Hindlimb muscle (tissue), 1 donor: ENCODE measurements at regions not wholly inside any gene's neighbourhood (a gene's known extent, or its start where the extent isn't known, plus 50 kb on each side); places are given as distances from the start of the nearest gene placed in this dataset.

Experiments used
- DNase-seq: peaks from one replicate; pipeline ENCODE4 v3.0.0-alpha.2; 2013

DNA sequence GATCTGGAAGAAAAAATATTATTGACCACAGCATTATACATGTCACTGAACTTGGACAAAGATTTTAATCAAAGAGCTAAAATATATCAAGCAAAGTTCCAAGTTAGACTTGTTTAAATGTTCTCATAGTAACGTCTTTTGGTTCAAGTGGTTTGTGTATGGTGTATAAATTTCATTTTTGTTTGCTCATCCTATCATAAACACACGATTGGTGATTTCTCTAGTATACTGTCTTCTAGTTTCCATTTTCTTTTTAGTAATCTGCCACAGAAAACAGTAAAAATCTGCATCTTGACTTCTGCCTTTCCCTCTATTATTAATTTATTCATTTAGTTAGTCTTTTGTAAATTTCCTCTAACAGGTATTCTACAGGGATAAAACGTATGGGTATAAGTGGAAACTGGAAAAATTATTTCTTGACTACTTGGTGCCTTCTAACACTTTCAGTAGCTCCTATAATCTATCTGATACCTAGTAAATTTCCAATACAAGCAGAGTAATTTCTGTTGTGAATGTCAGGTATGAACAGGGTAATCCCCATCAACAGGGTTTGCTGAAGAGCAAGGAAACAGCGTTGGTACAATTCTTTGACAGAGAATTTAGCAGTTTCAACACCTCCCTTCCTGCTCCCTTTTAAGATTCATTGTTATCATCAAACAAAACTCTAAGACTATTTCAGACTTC lies 268.0 kb downstream of the PTPRC start:
- DNase-seq = no peak

DNA sequence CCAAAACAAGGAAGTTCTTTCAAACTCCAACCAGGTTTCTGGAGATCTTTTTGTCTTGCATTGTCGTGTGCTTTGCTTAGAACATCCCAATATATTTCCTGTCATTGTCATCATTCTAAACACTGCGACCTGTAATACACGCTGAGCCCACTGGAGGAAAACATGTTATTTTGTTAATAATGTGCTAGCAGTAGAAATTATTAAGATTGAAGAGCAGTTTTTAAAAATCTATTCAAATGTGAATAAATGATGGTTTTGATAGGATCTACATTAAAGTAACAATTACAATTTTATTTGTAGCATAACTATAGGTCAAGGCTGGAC lies 268.5 kb downstream of the PTPRC start:
- DNase-seq = no peak

DNA sequence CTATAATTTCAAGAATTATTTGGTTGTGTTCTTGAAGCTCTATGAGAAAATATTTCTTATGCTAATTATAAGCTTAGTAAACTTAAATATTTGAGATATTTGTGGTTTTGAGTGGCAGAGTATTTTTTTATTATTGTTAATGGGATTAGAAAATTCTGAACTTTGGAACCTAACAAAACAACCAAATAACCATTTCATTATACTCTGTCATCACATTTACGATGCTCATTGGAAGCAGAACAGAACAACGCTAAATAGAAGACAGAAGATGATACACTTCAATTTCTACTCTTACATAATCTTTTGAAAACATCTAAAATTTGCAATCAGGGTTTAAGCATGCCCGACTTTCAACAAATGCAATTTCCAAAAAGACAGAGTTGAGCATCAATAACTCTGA lies 270.2 kb downstream of the PTPRC start:
- DNase-seq = no peak

DNA sequence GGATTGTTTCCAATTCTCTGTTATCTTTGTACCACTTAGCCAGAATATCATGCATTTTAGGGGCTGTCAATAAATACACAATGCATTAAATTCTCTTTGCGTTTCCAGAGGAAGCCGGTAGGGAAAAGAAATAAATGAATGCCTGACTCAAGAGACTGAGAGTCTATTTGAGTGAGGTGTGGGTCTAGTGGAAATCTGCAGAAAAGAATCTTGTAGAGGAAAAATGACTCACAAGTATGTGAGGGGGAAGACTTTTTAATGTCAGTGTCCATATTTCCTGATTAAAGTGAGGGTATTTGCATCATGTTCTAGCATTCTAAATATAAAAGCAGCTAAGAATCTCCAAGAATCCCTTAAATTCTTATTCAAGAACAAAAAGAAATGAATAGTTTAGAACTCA lies 271.1 kb downstream of the PTPRC start:
- no peak for DNase-seq

DNA sequence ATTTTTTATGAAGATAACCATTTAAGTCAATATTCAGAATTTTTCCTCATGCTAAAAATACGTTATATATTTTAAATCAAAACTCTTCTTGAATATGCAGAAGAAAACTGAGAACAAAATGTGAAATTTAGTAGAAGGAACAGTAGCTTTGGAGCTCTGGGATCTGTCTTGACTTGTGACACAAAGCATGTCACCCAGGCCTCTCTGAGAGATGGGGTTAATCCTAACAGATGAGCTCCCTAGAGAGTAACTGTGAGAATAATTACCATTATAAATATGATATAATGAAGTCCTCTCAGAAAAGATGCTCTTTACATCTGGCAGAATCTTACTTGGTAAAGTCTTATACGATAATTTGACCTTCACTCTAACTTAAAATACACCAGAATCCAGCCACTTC lies 272.0 kb downstream of the PTPRC start:
- no peak for DNase-seq

DNA sequence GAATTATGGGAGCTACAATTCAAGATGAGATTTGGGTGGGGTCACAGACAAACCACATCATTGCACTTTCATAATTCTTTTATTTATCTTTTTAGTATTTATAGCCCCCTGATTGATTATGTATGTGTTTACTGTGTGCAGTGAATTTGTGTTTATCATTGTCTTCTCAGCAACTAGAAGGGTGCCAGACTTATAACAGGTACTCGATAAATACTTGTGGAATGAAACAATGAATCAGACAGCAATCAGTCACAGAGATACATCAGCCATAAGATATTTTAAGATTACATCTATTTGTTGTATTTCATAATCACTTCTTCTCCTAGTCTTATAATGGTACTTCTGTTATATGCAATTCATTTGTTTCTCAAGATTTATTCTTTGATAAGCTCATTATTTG lies 273.2 kb downstream of the PTPRC start:
- no peak for DNase-seq

DNA sequence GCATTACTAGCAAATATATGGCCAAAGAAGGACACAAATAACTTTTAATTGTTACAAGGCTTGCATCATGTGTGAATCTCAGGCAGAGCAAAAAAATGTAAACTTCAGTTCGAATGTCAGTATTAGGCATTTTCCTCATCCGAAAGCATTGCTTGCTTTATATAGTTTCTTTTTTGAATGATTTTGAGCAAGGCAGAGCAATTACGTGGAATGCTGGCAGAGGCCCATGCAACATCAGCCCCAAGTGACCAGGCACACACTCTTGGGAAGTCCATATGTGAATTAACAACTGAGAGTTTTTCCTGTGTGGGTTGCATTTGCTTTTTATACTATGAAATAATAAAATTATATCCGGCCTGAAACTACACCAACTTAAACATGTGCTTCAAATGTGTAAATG lies 274.8 kb downstream of the PTPRC start:
- no peak for DNase-seq

DNA sequence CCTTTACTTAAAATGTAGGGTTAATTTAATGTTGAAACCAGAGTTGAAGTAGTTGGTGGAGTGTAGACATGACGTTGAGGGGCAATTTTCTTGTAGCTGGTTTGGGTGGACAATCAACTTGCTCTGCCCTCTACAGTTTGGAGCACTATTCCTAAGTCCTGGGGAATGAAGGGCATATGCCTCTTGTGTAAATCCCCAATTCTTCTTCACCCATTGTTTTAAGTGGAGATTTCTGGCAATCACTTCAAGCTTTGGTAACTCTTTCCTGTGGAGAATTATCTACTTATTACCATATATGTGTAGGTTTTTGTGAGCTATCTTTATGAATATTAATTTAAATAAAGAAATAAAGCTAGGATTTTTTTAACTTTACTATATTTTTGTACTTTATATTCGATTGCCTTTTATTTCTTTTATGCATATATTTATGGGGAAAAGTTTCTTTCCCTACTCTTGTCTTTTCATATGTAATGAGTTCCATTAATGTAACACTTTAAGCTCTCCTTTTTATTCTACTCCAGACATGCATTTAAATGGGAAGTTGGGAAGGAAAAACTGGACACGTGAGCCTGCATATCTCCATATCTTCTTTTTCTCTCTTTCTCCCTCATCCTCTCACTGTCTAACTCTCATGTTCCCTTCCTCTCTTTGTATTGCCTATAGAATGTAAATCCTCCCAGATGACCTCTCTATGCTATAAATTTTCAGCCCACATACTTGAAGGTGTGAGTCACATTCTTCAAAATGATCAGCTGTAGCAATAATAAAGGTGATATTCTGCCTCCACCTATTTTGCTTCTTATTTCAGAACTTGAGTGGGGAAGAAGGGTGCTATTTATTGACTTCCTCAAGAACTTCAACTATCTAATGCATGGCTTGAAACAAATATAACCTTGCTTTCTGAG lies 276.7 kb downstream of the PTPRC start:
- DNase-seq = no peak

DNA sequence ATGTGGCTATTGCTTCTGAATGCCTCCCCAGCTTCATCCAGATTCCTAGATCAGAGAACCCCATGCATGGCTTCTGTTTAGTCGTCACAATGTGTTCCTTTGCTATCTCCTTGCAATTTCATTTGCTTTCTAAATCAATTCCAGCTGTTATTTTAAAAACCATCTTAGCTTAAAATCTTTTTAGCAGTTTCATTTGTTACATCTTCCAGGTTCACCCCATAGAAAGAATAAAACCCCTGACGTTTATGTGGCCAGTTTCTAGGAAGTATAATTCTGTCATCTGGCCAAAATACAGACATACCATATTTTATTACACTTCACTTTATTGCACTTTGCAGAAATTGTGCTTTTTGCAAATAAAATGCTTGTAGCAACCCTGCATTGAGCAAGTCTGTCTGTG lies 278.4 kb downstream of the PTPRC start:
- DNase-seq = no peak

DNA sequence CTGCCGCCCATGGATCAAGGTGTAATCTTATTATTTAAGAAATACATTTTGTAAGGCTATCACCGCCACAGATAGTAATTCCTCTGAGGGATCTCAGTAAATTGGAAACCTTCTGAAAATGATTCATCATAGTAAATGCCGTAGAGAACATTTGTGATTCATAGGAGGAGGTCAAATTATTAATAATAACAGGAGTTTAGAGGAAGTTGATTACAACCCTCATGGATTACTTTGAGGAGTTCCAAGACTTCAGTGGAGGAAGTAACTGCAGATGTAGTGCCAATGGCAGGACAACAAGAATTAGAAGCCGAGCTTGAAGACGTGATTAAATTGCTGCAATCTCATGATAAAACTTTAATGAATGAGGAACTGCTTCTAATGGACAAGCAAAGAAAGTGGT lies 280.1 kb downstream of the PTPRC start:
- DNase-seq = no peak

DNA sequence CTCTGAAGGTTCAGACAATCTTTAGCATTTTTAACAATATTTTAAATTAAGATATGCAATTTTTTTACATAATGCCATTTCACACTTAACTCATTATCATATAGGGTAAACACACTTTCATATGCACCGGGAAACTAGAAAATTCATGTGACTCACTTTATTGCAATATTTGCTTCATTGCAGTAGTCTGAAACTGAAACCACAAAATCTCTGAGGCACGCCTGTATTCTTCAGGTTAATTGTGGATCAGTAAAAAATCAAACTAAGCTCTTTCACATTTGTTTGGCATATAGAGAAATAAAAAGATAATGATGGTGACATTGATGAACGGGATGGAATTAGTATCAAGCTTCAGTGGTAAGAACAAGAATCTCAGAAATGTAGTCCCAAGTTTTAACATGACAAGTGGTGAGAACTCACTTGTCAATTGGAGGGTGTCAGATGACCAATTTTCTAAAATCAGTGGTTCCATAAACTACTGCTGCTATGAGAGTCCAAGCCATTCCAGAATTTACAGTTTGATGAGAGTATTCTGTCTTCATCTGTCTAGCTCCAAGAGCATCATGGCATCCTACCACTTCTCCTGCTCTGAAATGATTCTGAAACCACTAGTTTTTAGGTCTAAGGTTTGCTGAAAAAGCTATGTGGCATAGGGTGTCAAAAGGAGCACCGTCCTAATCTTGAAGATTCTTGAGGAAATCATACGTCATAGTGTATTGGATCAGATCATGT lies 281.0 kb downstream of the PTPRC start:
- no peak for DNase-seq

DNA sequence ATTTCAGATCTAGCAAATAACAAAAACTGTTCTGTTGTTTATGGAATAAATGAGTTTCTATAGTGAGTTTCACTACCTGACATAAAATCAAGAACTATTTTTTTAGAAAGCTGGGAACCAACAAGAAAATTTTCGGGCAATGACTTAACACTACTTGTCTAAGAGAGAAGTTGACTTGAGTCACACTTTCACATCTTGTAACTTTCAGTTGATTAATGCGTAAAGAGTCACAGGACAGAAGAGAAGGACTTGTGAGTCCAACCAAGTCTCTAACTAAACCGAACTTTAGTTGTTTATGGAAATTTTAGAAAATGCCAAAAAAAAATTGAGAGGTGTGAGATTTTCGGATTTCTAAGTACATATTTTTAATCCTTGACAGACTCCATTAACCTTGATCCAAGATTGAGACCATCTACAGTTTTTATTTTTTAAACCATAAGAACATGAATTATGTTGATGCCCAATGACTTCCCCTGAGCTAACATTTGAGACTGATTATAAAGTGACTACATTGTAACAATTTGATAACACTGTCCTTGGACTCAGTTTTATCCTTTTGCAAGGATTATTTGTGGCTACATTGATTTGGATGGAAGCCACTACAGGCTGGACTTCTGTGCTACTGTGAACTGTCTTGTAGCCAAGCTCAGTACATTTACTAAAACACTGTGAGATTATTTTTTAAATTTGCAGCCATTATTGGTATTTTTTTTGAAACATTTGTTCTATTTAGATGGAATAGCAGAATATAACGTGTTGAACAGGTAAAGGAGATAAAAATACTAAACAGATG lies 284.0 kb downstream of the PTPRC start:
- no peak for DNase-seq

DNA sequence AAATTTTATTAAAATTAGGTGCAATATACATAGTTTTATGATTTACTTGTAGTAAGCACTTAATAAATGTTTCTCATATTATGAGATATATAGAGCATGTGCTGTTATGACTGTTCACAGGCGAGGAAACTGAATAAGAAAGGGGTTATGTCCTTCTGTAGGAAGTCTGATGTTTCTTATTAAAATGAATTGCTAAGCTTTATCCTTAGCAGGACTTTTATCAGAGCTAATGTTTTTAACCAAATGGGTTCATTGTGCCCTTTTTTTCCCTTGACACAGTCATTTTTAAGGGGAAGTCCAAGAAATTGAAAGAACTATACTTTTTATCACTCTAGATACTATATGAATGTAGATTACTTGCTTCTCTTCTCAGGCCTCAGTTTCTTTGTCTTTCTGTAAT lies 285.2 kb downstream of the PTPRC start:
- no peak for DNase-seq

DNA sequence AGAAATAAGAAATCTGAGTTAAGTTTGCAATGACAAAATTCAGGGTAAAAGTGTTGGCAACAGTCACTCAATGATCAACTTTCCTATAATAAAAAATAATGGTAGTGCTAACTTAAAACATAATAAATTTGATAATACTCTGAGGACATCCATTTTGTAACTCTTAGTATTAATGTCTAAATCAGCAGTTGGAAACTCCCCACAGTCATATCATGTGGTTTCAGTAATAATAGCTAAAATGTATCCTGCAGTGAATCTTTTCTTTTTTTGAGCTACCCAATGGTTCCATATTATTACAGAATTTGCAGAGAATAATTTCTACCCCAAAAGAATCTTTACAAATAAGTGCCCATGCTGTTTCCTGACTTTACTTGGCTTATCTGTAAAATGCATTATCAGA lies 286.7 kb downstream of the PTPRC start:
- no peak for DNase-seq

DNA sequence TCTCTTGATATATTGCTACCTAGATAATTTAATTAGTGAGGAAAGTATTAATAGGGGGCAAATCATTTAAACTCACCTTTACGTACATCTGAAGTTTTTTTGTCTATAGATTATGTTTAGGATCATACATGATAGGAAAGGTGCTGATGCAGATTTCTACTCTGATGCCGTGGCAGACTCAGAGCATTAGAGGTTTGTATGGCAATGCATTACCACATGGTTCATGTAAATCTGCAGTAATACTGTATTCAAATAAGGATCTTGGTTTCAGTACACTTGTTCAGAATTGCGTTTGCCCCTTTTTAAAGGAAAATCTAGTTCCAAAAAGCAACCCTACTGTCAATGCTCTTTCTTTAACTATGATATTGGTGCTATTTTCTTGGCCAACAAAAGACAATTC lies 288.3 kb downstream of the PTPRC start:
- no peak for DNase-seq

DNA sequence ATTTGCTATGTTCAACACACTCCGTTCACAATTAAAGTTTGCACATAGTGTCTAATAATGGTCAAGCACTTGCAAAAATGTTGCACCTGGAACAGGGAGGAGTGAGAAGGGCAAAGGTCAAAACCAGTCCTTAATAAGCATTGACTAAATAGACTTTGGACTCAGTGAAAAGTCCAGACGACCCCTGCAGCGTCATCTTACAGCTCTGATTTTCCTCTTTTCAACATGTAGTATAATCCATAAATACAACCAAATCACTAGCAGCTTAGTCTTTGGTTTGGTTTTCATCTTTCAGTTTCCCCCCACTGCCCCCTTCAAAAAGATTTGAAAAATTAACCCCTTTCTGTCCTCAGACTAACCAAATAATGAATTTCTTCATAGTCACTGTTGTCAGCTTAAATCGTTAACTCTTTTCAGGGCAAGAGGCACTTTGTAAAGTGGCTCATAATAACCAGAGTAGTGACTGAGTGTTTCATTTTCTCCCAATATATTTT lies 290.3 kb downstream of the PTPRC start:
- no peak for DNase-seq

DNA sequence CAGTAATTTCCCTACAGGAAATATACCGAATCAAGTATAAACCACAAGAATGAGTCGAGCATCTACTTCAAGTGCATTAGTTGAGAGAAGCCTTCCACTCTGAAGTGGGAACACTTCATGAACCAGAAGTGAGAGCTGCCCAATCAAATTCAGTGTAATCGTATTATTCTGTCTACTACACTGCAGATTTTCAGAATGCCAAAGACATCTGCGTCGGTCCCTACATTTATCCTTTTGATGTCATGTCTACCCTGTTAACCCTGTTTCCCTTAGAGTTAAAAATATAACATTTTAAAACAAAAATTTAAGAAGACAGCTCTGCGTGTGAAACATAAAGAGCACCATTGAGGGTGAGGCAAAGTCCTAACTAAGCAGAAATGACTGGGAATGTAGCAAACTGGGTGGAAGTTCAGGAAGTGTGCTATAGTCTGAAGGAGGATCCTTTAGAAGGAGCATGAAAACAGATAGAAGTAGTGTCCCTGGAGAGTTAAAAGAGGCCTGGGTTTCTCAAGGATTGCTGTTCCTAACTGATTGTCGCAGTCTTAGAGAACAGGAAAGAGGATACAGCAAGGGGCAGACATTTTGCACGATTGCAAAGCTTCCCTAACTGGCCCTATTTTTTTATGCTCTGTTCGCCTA lies 291.2 kb downstream of the PTPRC start:
- peak; percentile 36 for DNase-seq

DNA sequence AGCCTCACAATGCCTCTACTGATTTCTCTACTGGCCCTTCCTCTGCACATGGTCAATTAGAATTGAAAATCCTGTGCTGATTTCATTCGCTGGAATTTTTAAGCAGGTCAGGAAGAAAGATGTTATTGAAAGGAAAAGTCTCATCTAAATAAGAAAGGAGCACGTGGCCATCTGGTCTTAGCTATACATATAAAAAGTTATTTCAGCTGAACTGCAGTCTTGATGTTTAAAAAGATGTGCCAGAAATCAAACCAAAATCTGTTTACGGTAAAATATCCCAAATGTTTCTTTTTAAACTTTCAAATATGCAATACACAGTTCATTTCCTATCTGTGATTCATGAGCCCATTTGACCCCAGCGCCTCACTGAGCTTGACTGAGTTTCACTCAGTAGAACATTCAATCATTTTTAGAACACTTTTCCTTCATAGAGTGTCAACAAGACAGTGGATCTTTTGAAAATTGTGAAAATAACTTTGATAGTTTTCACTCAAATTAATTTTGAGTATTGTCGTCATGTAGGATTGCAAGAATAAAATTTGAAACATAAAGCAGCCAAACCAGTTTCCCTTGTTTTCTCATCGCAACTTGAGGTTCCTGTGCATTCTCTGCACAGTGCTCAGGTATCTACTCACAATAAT lies 293.6 kb downstream of the PTPRC start:
- DNase-seq = no peak

DNA sequence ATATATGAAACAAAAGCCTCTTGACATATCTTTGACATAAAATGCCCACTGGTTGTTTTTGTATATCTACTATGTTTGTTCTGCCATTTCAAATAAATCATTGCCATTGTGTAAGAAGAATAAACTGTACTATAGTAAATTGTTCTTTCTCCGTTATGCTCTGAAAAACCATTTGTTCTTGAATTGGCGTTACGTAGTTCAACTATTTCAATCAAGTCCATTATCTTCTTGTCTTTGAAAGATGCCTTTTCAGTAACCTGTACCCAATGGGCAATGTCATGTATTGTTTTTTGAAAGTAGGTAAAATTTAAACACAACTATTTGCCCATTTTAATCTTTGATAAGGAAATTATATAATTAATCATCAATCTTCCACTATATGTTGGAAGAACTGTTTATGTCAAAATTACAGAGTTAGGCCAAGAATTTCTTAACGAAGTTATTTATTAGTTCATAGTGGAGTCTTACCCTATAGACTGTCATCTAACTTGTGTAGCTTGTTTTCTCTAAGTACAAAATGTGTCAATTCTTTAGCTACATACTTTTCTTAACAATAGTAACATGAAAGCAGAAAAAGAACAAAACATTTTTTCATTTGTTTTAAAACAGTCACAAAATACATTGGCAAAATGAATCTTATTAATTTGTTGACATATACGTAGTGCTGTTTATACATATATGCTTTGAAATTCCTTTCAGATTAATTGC lies 294.8 kb downstream of the PTPRC start:
- DNase-seq = no peak

DNA sequence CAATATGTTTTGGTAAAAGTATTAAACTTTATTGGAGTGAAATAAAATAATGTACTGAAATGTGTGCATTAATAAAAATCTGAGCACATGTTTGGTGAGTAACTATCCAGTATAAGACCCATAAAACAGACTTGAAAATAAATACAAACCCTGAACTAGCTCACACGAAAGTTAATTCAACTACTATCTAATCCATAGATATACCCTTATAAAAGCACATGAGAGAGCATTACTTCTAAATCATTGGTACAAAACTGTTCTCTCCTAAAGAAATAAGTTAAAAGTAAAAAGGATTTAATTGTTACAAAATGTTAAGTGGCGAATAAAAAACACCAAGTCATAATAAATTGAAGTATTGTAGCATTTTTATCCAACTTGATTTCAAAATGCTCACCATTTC lies 295.6 kb downstream of the PTPRC start:
- DNase-seq = no peak

DNA sequence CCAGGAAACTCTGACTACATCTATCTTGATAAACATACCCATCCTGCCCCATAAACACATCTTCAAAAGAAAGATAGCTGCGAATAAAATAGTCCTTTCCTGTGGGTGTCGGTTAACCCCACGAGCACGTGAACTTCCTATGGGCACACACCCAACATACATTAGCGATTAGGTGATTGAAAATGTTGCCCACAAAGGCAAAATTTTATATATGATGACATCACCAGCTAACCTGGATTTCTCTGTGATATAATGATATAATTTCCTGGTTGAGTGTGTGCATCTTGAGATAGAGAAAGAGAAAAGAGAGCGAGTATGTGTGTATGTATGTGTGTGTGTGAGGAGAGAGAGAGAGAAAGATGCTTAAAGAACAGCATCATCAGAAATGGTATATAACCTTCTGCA lies 296.1 kb downstream of the PTPRC start:
- DNase-seq = peak; percentile 49
